Neural cell (in vitro differentiated cells): ENCODE measurements at regions not wholly inside any gene's neighbourhood (a gene's known extent, or its start where the extent isn't known, plus 50 kb on each side); places are given as distances from the start of the nearest gene placed in this dataset.

Experiments used
- CTCF ChIP-seq: fragments of 450-650 bp; IDR thresholded peaks from 2 replicates; pipeline ENCODE4 v1.5.1; 2014; ENCODE audit warnings: antibody characterized with exemption, mild to moderate bottlenecking, moderate library complexity; ENCODE audit not compliant: poor library complexity, severe bottlenecking
- EP300 ChIP-seq: fragments of 450-650 bp; conservative IDR thresholded peaks from 2 replicates; pipeline ENCODE4 v1.6.1; 2014; ENCODE audit warnings: antibody characterized with exemption, mild to moderate bottlenecking, moderate library complexity; ENCODE audit not compliant: poor library complexity, severe bottlenecking
- EZH2 ChIP-seq: fragments of 200-600, 300-800 bp; shearing (Covaris generic), sonication (generic); IDR thresholded peaks from 2 replicates; pipeline ENCODE4 v1.6.1; 2014; ENCODE audit warnings: antibody characterized with exemption, low read length, borderline replicate concordance, mild to moderate bottlenecking; ENCODE audit not compliant: insufficient read depth, poor library complexity, severe bottlenecking
- MXI1 ChIP-seq: fragments of 450-650 bp; conservative IDR thresholded peaks from 2 replicates; pipeline ENCODE4 v1.6.1; 2014; ENCODE audit warnings: antibody characterized with exemption, mild to moderate bottlenecking; ENCODE audit not compliant: poor library complexity, severe bottlenecking
- POLR2AphosphoS5 ChIP-seq: IDR thresholded peaks from 2 replicates; pipeline ENCODE4 v1.6.1; 2012
- TAF1 ChIP-seq: IDR thresholded peaks from 2 replicates; pipeline ENCODE4 v1.6.1; 2012; ENCODE audit warnings: low read depth

GRCh38 chr12:3337944-3338343 lies 153.1 kb upstream of the PRMT8 start:
- TF ChIP-seq TAF1 (no peak), CTCF (no peak), MXI1 (no peak), EZH2 (no peak), EP300 (no peak), POLR2AphosphoS5 (no peak)
